Naive thymus-derived CD8-positive, alpha-beta T cell (primary cell): ENCODE measurements at regions not wholly inside any gene's neighbourhood (a gene's known extent, or its start where the extent isn't known, plus 50 kb on each side); places are given as distances from the start of the nearest gene placed in this dataset.

ENCODE experiments used
- ATAC-seq, 2 donors: fragments of 150-1000 bp; cut with Tn5 transposase in 1 of 2; sonication (Bioruptor Pico), chemical (Tn5 transposase) in 1 of 2; 1 replicate in 1 of 2; 2 replicates in 1 of 2; pipeline ENCODE4 v1.10.0; 2021; ENCODE audit warnings: mild to moderate bottlenecking in 2 of 2, moderate library complexity in 2 of 2
- POLR2A ChIA-PET: fragments of 350-600 bp; sonication (Branson Sonifier 250); formaldehyde crosslinking; loops from one replicate; lab custom pipeline; 2021; ENCODE audit warnings: antibody characterized with exemption; lab: Charles Lee
- DNase-seq, 10 donors: peaks; one replicate each; pipeline versions ENCODE4 v3.0.0 to v3.0.0-alpha.2; 2020 to 2022
- H3K27ac Mint-ChIP-seq, 10 donors: one replicate each; pipeline ENCODE4 v1.8.0; 2020 to 2022; ENCODE audit warnings: mild to moderate bottlenecking in 10 of 10, mixed read lengths in 10 of 10, moderate library complexity in 4 of 10, inconsistent platforms in 1 of 10
- H3K27me3 Mint-ChIP-seq, 5 donors: one replicate each; pipeline ENCODE4 v1.8.0; 2021 to 2022; ENCODE audit warnings: mixed read lengths in 5 of 5
- H3K36me3 Mint-ChIP-seq, 3 donors: one replicate each; pipeline ENCODE4 v1.8.0; 2020 to 2022; ENCODE audit warnings: mixed read lengths in 3 of 3, mild to moderate bottlenecking in 2 of 3, inconsistent platforms in 1 of 3
- H3K4me1 Mint-ChIP-seq, 4 donors: one replicate each; pipeline ENCODE4 v1.8.0; 2021 to 2022; ENCODE audit warnings: mixed read lengths in 4 of 4
- H3K4me3 Mint-ChIP-seq, 10 donors: one replicate each; pipeline ENCODE4 v1.8.0; 2020 to 2022; ENCODE audit warnings: mild to moderate bottlenecking in 10 of 10, mixed read lengths in 10 of 10, moderate library complexity in 6 of 10, inconsistent platforms in 1 of 10
- H3K9me3 Mint-ChIP-seq, 9 donors: one replicate each; pipeline ENCODE4 v1.8.0; 2020 to 2022; ENCODE audit warnings: mixed read lengths in 9 of 9, mild to moderate bottlenecking in 3 of 9, inconsistent platforms in 1 of 9, moderate library complexity in 1 of 9

DNA sequence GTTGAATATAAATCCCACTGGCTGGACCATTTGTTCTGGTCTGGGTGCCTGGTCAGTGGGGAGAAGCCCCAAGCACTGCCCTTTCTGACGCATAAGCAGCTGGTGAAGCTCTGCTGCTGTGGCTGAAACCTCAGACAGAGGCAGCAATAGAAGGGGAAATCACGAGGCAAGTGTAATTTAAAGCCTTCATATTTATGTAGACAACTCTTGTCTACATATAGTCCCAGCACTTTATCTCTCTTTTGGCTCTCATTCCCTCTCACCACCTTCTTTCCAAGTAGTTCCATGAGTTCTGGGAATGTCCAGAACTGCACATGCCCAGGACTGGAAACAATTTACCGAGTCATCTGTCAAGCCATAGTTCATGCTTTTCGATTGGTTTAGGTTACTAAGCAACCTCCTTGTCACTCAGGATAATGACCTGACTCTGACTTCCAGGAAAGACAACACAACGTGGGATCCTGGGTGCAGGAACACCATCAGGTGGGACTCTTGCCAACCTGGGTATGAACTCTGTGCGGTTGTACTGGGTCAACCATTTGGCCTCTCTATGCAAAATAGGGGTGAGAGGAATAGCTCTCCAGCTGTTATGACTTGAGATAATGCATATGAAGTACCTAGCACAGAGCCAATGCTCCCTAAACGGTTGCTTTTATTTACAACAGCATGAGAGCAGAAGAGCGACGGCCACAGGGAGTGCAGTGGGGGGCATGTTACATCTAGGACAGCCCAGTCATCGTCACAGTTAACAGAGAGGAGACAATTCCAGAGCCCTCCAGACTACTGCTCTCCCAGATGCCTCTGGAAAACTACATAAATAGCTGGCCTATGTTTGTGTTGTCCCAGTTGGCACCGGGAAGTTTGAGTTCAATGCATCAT lies 321.9 kb downstream of the FOXO1 start:
- DNase-seq (no peak), ATAC-seq (no peak)
- Mint-ChIP-seq H3K4me1 (peaks cover 3 to 27% (median 10%) of the 10 kb centered on the region in 4 donors), H3K36me3 (no peaks in the 10 kb centered on the region), H3K9me3 (no peaks in the 10 kb centered on the region), H3K27me3 (no peaks in the 10 kb centered on the region), H3K4me3 (no peak overlapping the region), H3K27ac (peak overlapping the region in 2 of 10 donors; percentile 39 to 80)
- POLR2A ChIA-PET = no interaction called here

- POLR2A ChIA-PET = no interaction called here
- DNase-seq (no peak), ATAC-seq (no peak)
- Mint-ChIP-seq H3K9me3 (no peaks in the 10 kb centered on the region), H3K4me3 (no peak overlapping the region), H3K27ac (peak overlapping the region in 2 of 10 donors; percentile 39 to 42), H3K27me3 (no peaks in the 10 kb centered on the region), H3K36me3 (no peaks in the 10 kb centered on the region), H3K4me1 (peaks cover 3 to 27% (median 13%) of the 10 kb centered on the region in 4 donors)
These were observed 321.3 kb downstream of the FOXO1 start for GRCh38 chr13:40345149-40345514.

DNA sequence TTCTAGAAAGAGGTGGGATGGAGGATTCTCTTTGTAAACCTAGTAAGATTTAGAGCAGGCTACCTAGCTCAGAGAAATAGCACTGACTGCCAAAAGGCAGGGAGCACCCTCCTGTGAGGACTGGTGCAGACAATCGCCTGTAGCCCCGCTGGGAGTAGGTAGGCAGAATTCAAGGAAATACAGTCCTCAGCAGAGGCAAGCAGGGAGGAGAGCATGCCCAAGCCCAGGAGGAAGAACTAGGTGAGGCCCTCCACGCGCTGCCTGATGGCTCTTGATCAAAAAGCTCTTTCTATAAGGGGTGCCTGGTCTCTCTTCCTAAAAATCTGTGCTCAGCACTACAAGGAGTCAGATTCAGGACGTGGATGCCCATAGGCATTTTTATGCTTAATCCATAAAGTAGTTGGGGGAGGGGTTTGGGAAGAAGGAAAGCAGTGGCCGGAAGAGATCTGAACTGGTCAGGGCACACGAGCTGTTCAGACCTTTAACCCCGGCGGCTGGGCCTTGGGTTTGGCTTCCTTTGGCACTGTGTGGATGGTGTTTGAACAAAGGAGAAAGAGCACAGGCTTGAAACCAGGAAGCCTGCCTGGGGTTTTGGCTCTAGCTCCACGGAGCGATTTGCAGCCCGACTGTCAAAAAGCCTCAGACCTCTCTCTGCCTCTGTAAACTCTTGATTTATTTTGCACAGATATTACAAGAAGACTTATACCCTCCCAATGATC lies 320.6 kb downstream of the FOXO1 start:
- peak overlapping the region in 2 of 10 donors; percentile 35 to 42 for H3K27ac Mint-ChIP-seq
- ATAC-seq = no peak
- H3K36me3 Mint-ChIP-seq = no peaks in the 10 kb centered on the region
- H3K27me3 Mint-ChIP-seq = no peaks in the 10 kb centered on the region
- POLR2A ChIA-PET = no interaction called here
- peaks cover 3 to 32% (median 12%) of the 10 kb centered on the region in 4 donors for H3K4me1 Mint-ChIP-seq
- no peaks in the 10 kb centered on the region for H3K9me3 Mint-ChIP-seq
- H3K4me3 Mint-ChIP-seq = no peak overlapping the region
- DNase-seq = no peak

- POLR2A ChIA-PET = no interaction called here
- DNase-seq = no peak
- H3K9me3 Mint-ChIP-seq = no peaks in the 10 kb centered on the region
These were observed 319.8 kb downstream of the FOXO1 start for GRCh38 chr13:40346592-40346991.

DNA sequence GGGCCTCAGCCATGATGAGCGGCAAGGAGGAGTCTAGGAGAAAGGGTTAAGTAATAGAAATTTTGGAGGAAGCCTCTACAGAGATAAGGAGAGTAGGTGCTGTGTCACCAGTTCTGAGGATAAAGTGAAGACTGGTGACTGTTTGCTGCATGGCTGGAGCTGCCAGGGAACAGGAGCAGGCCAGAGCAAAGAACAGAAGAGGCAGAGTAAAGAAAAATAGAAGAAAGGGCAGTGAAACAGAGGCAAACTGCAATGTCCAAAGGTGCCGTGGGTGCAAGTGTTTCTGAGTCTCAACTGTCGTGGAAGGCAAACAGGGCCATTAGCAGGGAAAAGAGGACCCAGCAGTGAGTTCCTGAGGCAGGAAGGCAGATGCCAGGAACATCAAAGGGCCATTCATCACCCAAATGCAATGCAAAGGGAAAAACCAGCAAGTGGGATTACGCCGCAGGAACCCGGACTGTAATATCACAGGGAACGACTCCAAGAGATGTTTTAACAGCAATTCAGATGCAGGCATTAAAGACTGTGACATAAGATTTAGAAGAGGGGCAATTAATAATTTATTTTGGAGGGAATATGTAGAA lies 318.3 kb downstream of the FOXO1 start:
- no peak for DNase-seq
- no peak for ATAC-seq
- no peaks in the 10 kb centered on the region for H3K9me3 Mint-ChIP-seq
- H3K4me3 Mint-ChIP-seq = no peak overlapping the region
- no peaks in the 10 kb centered on the region for H3K36me3 Mint-ChIP-seq
- POLR2A ChIA-PET = no interaction called here
- no peaks in the 10 kb centered on the region for H3K27me3 Mint-ChIP-seq
- H3K4me1 Mint-ChIP-seq = peaks cover 6 to 50% (median 20%) of the 10 kb centered on the region in 4 donors
- H3K27ac Mint-ChIP-seq = peak overlapping the region in 2 of 10 donors; percentile 30 to 64

More at GRCh38 chr13:40346592-40346991, 319.8 kb downstream of the FOXO1 start:
- H3K36me3 Mint-ChIP-seq = no peaks in the 10 kb centered on the region
- peak overlapping the region in 1 of 10 donors; percentile 12 for H3K27ac Mint-ChIP-seq
- H3K4me3 Mint-ChIP-seq = no peak overlapping the region
- no peak for ATAC-seq
- no peaks in the 10 kb centered on the region for H3K27me3 Mint-ChIP-seq
- peaks cover 3 to 36% (median 13%) of the 10 kb centered on the region in 4 donors for H3K4me1 Mint-ChIP-seq

- DNase-seq (no peak), ATAC-seq (no peak)
- Mint-ChIP-seq H3K9me3 (peaks cover 0 to 6% (median 0%) of the 10 kb centered on the region in 9 donors), H3K36me3 (no peaks in the 10 kb centered on the region), H3K27ac (peak overlapping the region in 2 of 10 donors; percentile 28 to 58), H3K27me3 (no peaks in the 10 kb centered on the region), H3K4me3 (no peak overlapping the region), H3K4me1 (peaks cover 3 to 40% (median 24%) of the 10 kb centered on the region in 4 donors)
- POLR2A ChIA-PET = no interaction called here
These were observed 316.0 kb downstream of the FOXO1 start for GRCh38 chr13:40350283-40350992.

- Mint-ChIP-seq H3K9me3 (peaks cover 0 to 12% (median 0%) of the 10 kb centered on the region in 9 donors), H3K36me3 (no peaks in the 10 kb centered on the region), H3K27me3 (no peaks in the 10 kb centered on the region), H3K4me3 (no peak overlapping the region), H3K27ac (peak overlapping the region in 3 of 10 donors; percentile 47 to 54 (median 51)), H3K4me1 (peaks cover 3 to 35% (median 28%) of the 10 kb centered on the region in 4 donors)
- DNase-seq (no peak), ATAC-seq (no peak)
- POLR2A ChIA-PET = no interaction called here
These were observed 314.7 kb downstream of the FOXO1 start for GRCh38 chr13:40351537-40352379.

DNA sequence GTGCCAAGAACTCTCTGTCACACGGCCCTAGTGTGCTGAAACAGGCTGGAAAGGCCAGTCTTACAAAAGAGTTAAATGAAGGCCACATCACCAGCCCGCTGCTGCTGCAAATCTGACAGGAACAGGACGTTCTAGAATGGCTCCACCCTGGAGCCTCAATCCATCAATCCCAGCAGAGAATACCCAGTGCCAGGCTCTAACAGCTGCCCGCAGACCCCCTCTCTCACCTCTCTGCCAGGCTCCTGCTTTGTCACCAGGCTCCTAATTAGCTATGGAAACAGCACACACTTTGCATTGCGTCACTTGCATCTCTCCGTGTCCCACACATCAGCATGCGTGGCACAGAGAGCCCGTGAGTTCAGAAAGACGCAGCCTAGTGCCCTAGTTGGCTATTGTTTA lies 314.1 kb downstream of the FOXO1 start:
- DNase-seq (no peak), ATAC-seq (no peak)
- Mint-ChIP-seq H3K9me3 (peaks cover 0 to 12% (median 0%) of the 10 kb centered on the region in 9 donors), H3K27me3 (no peaks in the 10 kb centered on the region), H3K36me3 (no peaks in the 10 kb centered on the region), H3K4me1 (peaks cover 3 to 35% (median 28%) of the 10 kb centered on the region in 4 donors), H3K4me3 (no peak overlapping the region), H3K27ac (peak overlapping the region in 3 of 10 donors; percentile 47 to 85 (median 54))
- POLR2A ChIA-PET = no interaction called here

DNA sequence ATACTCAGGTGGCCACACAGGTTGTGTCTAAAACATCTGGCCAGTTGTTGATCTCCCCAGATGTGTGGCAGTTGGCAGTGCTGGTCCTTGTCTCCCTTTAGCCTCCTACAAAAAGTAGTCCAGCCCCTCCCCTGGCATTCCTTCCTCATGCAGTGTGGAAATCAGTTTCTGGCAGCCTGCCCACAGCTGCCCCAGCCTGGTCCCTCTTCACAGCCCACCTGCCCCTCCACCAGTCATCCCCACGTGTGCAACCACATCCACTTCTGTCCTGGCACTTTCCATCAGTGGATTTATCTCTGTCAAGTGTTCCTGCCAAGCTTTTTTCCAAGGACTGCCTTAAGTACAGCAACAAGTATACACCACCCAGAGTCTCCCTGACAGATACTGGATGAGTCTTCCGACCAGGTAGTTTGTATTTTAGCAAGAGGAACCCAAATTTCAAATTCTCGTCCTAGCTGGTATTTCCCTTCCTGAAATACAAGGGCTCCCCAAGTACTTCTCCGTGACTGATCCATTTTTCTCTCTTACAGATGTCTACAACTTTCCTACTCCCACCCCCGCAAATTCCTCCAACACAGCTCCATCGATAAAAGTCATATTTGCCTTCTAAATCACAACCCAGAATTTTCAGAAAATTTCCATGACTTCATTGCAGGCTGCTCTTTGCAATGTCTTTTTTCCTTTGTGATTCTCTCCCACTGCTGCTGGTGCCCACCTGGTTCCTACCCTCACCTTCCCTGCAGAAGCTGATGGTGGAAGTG lies 313.5 kb downstream of the FOXO1 start:
- peaks cover 3 to 35% (median 27%) of the 10 kb centered on the region in 4 donors for H3K4me1 Mint-ChIP-seq
- H3K27me3 Mint-ChIP-seq = no peaks in the 10 kb centered on the region
- H3K36me3 Mint-ChIP-seq = no peaks in the 10 kb centered on the region
- ATAC-seq (no peak), DNase-seq (no peak)
- POLR2A ChIA-PET = no interaction called here
- peak overlapping the region in 4 of 10 donors; percentile 24 to 85 (median 63) for H3K27ac Mint-ChIP-seq
- peaks cover 0 to 12% (median 0%) of the 10 kb centered on the region in 9 donors for H3K9me3 Mint-ChIP-seq
- H3K4me3 Mint-ChIP-seq = no peak overlapping the region

GRCh38 chr13:40355126-40355724 lies 311.2 kb downstream of the FOXO1 start:
- DNase-seq (no peak), ATAC-seq (no peak)
- POLR2A ChIA-PET = no interaction called here
- Mint-ChIP-seq H3K9me3 (peaks cover 0 to 12% (median 0%) of the 10 kb centered on the region in 9 donors), H3K27me3 (no peaks in the 10 kb centered on the region), H3K27ac (peak overlapping the region in 2 of 10 donors; percentile 66 to 86), H3K4me1 (peaks cover 3 to 35% (median 20%) of the 10 kb centered on the region in 4 donors), H3K4me3 (peak overlapping the region in 1 of 10 donors; percentile 46), H3K36me3 (no peaks in the 10 kb centered on the region)

- peaks cover 3 to 29% (median 19%) of the 10 kb centered on the region in 4 donors for H3K4me1 Mint-ChIP-seq
- DNase-seq (no peak), ATAC-seq (no peak)
- no peaks in the 10 kb centered on the region for H3K27me3 Mint-ChIP-seq
- POLR2A ChIA-PET = no interaction called here
- H3K9me3 Mint-ChIP-seq = peaks cover 0 to 12% (median 0%) of the 10 kb centered on the region in 9 donors
- H3K4me3 Mint-ChIP-seq = peak overlapping the region in 2 of 10 donors; percentile 19 to 74
- H3K27ac Mint-ChIP-seq = peak overlapping the region in 3 of 10 donors; percentile 37 to 86 (median 46)
- no peaks in the 10 kb centered on the region for H3K36me3 Mint-ChIP-seq
These were observed 310.4 kb downstream of the FOXO1 start for GRCh38 chr13:40356011-40356410.
